Right lobe of liver (tissue), 6 donors: ENCODE measurements at regions not wholly inside any gene's neighbourhood (a gene's known extent, or its start where the extent isn't known, plus 50 kb on each side); places are given as distances from the start of the nearest gene placed in this dataset.
"Not testable (repeated sequence)": the region's sequence is repeated elsewhere in the genome, so short reads cannot be mapped to it uniquely, and the experiment has no call there.

Source experiments
- ATAC-seq, 4 donors: fragments of 200-7000 bp; cut with Tn5 transposase; one replicate each; pipeline ENCODE4 v1.9.1; 2020; ENCODE audit warnings: mild to moderate bottlenecking in 4 of 4, moderate library complexity in 4 of 4
- DNase-seq, 3 donors: peaks; one replicate each; pipeline ENCODE4 v3.0.0-alpha.2; 2020
- H3K27ac ChIP-seq, 3 donors: fragments of 200-600 bp; one replicate each; pipeline ENCODE4 v1.8.0; 2022
- H3K27me3 ChIP-seq, 2 donors: fragments of 200-600 bp; one replicate each; pipeline ENCODE4 v1.8.0; 2022
- H3K36me3 ChIP-seq, 4 donors: fragments of 200-600 bp; sonication (generic) in 1 of 4; one replicate each; pipeline versions ENCODE4 v1.5.1 to v1.8.0; 2017 to 2022; ENCODE audit warnings: control low read depth in 1 of 4
- H3K4me1 ChIP-seq, 4 donors: fragments of 200-600 bp; sonication (generic) in 1 of 4; one replicate each; pipeline versions ENCODE4 v1.5.1 to v1.8.0; 2017 to 2022; ENCODE audit warnings: control low read depth in 1 of 4
- H3K4me3 ChIP-seq, 3 donors: fragments of 200-600 bp; one replicate each; pipeline ENCODE4 v1.8.0; 2022
- H3K9me3 ChIP-seq, 4 donors: fragments of 200-600 bp; sonication (generic) in 1 of 4; one replicate each; pipeline versions ENCODE4 v1.5.1 to v1.8.0; 2017 to 2022; ENCODE audit warnings: control low read depth in 1 of 4
- POLR2A ChIP-seq: fragments of 450-650 bp; IDR thresholded peaks from one replicate; pipeline ENCODE4 v1.6.1; 2017; ENCODE audit warnings: antibody characterized with exemption, mild to moderate bottlenecking
- WGBS: methylation state at CpG from one replicate; pipeline ENCODE4 v1.1.6; 2018; ENCODE audit warnings: low coverage, low lambda C conversion rate; ENCODE audit not compliant: insufficient coverage; ENCODE audit errors: missing lambda C conversion rate; 5-methylcytosine and 5-hydroxymethylcytosine counted together
- intact Hi-C, 2 donors: fragments of 100-400 bp; cut with DNase I; formaldehyde crosslinking; loops; one replicate each; pipeline versions ENCODE4 v1.11.2 to v1.14.1; 2022
- TF ChIP-seq, protein P1 (sequence below), 4 donors: fragments of 200-600 bp in 3 of 4; fragments of 450-650 bp in 1 of 4; IDR thresholded peaks; one replicate each; pipeline versions ENCODE4 v1.5.1 to v1.8.0; 2016 to 2022; ENCODE audit warnings: antibody characterized with exemption in 4 of 4, mild to moderate bottlenecking in 2 of 4
- donor health status: DM: no; HTN: yes; CAD: no.
- donor health status: DM: no; HTN: no; CAD: no.
- donor health status: DM: no; HTN: no; CAD: no.
- donor health status: DM: no; HTN: yes; CAD: no.
- donor health status: DM: no; HTN: yes; CAD: no.

- Histone ChIP-seq H3K27me3 (no peaks in the 10 kb centered on the region), H3K27ac (no peak overlapping the region), H3K4me1 (no peaks in the 10 kb centered on the region), H3K9me3 (no peaks in the 10 kb centered on the region), H3K36me3 (no peaks in the 10 kb centered on the region), H3K4me3 (no peak overlapping the region)
- ATAC-seq (no peak), DNase-seq (no peak)
- intact Hi-C loops, result no loop called here
- TF ChIP-seq, protein P1, sequence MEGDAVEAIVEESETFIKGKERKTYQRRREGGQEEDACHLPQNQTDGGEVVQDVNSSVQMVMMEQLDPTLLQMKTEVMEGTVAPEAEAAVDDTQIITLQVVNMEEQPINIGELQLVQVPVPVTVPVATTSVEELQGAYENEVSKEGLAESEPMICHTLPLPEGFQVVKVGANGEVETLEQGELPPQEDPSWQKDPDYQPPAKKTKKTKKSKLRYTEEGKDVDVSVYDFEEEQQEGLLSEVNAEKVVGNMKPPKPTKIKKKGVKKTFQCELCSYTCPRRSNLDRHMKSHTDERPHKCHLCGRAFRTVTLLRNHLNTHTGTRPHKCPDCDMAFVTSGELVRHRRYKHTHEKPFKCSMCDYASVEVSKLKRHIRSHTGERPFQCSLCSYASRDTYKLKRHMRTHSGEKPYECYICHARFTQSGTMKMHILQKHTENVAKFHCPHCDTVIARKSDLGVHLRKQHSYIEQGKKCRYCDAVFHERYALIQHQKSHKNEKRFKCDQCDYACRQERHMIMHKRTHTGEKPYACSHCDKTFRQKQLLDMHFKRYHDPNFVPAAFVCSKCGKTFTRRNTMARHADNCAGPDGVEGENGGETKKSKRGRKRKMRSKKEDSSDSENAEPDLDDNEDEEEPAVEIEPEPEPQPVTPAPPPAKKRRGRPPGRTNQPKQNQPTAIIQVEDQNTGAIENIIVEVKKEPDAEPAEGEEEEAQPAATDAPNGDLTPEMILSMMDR (IDR thresholded peaks at IDR 0.05), result no peak
- no peak for TF ChIP-seq POLR2A
- WGBS, result 50% methylated on average over 1 of the region's 1 CpG
Observed at GRCh38 chr10:8344756-8345155, 290.3 kb downstream of the GATA3 start.

DNA sequence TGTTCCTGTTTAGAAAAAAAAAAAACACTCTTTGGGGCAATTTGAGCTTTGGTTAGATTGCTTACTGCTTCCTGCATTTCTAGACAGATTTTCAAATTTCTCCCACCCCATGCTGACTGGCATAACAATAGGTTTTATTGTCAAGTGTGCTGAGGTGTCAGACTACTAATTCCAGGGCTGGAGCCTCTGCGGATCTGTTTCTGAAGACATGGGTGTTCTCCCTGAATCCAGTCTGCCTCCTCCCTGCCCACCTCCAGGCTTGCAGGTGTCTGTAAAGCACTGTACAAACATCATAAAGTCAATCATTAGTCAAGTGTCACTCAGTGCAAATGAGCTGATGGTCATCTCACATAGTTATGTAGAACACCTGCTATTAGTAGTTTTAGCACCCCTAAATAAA lies 292.4 kb downstream of the GATA3 start:
- no peaks in the 10 kb centered on the region for H3K36me3 ChIP-seq
- no peaks in the 10 kb centered on the region for H3K9me3 ChIP-seq
- no peak overlapping the region for H3K27ac ChIP-seq
- 36% methylated on average over 1 of the region's 1 CpG for WGBS
- no peaks in the 10 kb centered on the region for H3K4me1 ChIP-seq
- DNase-seq (no peak), ATAC-seq (no peak)
- TF ChIP-seq POLR2A, result no peak
- TF ChIP-seq, protein P1 (IDR thresholded peaks at IDR 0.05), result no peak
- no peak overlapping the region for H3K4me3 ChIP-seq
- H3K27me3 ChIP-seq, result no peaks in the 10 kb centered on the region
- intact Hi-C loops, result no loop called here

DNA sequence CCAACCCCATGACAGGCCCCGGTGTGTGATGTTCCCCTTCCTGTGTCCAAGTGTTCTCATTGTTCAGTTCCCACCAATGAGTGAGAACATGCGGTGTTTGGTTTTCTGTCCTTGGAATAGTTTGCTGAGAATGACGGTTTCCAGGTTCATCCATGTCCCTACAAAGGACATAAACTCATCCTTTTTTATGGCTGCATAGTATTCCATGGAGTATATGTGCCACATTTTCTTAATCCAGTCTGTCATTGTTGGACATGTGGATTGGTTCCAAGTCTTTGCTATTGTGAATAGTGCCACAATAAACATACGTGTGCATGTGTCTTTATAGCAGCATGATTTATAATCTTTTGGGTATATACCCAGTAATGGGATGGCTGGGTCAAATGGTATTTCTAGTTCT lies 293.1 kb downstream of the GATA3 start:
- H3K27ac ChIP-seq, DNase-seq, H3K4me1 ChIP-seq, H3K9me3 ChIP-seq, ATAC-seq, H3K27me3 ChIP-seq, H3K36me3 ChIP-seq, intact Hi-C loops, H3K4me3 ChIP-seq: not testable (repeated sequence)
- 87% methylated on average over 4 of the region's 4 CpGs for WGBS

GRCh38 chr10:8349610-8350249 lies 295.2 kb downstream of the GATA3 start:
- no peak for ATAC-seq
- Histone ChIP-seq H3K9me3 (no peaks in the 10 kb centered on the region), H3K27me3 (no peaks in the 10 kb centered on the region), H3K36me3 (no peaks in the 10 kb centered on the region), H3K4me3 (no peak overlapping the region), H3K4me1 (no peaks in the 10 kb centered on the region), H3K27ac (no peak overlapping the region)
- intact Hi-C loops, result no loop called here
- TF ChIP-seq, protein P1 (IDR thresholded peaks at IDR 0.05), result no peak
- TF ChIP-seq POLR2A, result no peak
- 46% methylated on average over 10 of the region's 10 CpGs for WGBS
- no peak for DNase-seq

DNA sequence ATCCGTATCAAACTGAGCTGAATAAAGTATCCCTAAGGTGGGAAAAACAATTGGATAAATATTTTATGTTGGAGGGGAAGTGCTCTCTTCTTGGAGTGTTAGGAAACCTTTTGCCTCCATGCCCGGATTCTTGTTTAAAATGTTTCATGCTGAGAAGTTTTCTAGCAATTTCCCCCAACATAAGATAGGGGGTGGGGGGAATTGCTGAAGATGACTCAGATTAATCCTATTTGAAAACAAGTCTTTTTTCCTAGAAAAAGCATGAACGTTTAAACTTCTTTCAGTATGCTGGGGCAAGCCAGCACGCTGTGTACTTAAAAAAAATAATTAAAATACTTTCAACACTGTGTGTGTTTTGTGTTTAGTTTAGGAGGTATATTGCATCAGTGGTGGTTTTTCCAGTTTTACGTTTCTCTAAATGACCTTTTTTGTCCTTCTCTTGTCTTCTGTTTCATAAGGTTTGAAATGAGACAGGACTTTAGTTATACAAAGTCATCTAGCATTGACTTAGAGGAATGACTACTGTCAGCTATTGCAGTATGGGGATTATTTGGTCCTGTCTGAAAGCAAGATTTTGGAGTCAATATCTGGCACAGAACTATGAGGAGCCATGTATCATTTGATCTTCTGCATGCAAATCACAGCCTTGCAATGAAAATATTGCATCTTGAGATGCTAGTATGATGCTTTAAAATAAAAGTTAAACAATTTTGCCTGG lies 295.9 kb downstream of the GATA3 start:
- Histone ChIP-seq H3K27ac (no peak overlapping the region), H3K9me3 (no peaks in the 10 kb centered on the region), H3K27me3 (no peaks in the 10 kb centered on the region), H3K36me3 (no peaks in the 10 kb centered on the region), H3K4me3 (no peak overlapping the region), H3K4me1 (no peaks in the 10 kb centered on the region)
- ATAC-seq (no peak), DNase-seq (no peak)
- 37% methylated on average over 5 of the region's 5 CpGs for WGBS
- intact Hi-C loops, result no loop called here
- TF ChIP-seq, protein P1 (IDR thresholded peaks at IDR 0.05), result no peak
- TF ChIP-seq POLR2A, result no peak
